GM23338 (cell line): ENCODE measurements at regions not wholly inside any gene's neighbourhood (a gene's known extent, or its start where the extent isn't known, plus 50 kb on each side); places are given as distances from the start of the nearest gene placed in this dataset.

Experiments used
- ATAC-seq: fragments of 200-7000 bp; cut with Tn5 transposase; 3 replicates; pipeline ENCODE4 v1.9.1; 2020
- DNase-seq: peaks from one replicate; pipeline ENCODE4 v3.0.0-alpha.2; 2015; ENCODE audit warnings: low spot score
- H2AFZ ChIP-seq: fragments of 200-600 bp; sonication (generic); 2 replicates; pipeline ENCODE4 v1.8.0; 2016; ENCODE audit warnings: antibody characterized with exemption, mild to moderate bottlenecking, moderate library complexity
- H3F3A ChIP-seq: fragments of 200-600 bp; sonication (generic); replicated peaks from 2 replicates; pipeline ENCODE4 v1.8.0; 2017; ENCODE audit warnings: antibody characterized with exemption, mixed run types, low read depth
- H3K27ac ChIP-seq: fragments of 200-600 bp; sonication (generic); 2 replicates; pipeline ENCODE4 v1.6.1; 2016; ENCODE audit warnings: low read depth
- H3K27me3 ChIP-seq: fragments of 200-600 bp; sonication (generic); 2 replicates; pipeline ENCODE4 v1.8.0; 2016; ENCODE audit warnings: mild to moderate bottlenecking, mixed run types, moderate library complexity; ENCODE audit not compliant: insufficient read depth
- H3K36me3 ChIP-seq: fragments of 200-600 bp; sonication (generic); 2 replicates; pipeline ENCODE4 v1.8.0; 2016; ENCODE audit warnings: mild to moderate bottlenecking; ENCODE audit not compliant: insufficient read depth
- H3K4me1 ChIP-seq: fragments of 200-600 bp; sonication (generic); 2 replicates; pipeline ENCODE4 v1.8.0; 2016; ENCODE audit warnings: mild to moderate bottlenecking, moderate library complexity; ENCODE audit not compliant: insufficient read depth
- H3K4me2 ChIP-seq: fragments of 200-600 bp; sonication (generic); 2 replicates; pipeline ENCODE4 v1.7.1; 2017; ENCODE audit warnings: mixed run types
- H3K4me3 ChIP-seq: fragments of 200-600 bp; sonication (generic); 2 replicates; pipeline ENCODE4 v1.6.1; 2016; ENCODE audit warnings: mixed run types
- H3K79me2 ChIP-seq: fragments of 200-600 bp; sonication (generic); replicated peaks from 2 replicates; pipeline ENCODE4 v1.8.0; 2017; ENCODE audit warnings: mild to moderate bottlenecking; ENCODE audit not compliant: insufficient read depth
- H3K9me2 ChIP-seq: fragments of 200-600 bp; sonication (generic); 2 replicates; pipeline ENCODE4 v1.8.0; 2017; ENCODE audit not compliant: insufficient read depth
- H4K20me1 ChIP-seq: fragments of 200-600 bp; sonication (generic); replicated peaks from 2 replicates; pipeline ENCODE4 v1.8.0; 2017; ENCODE audit warnings: mild to moderate bottlenecking; ENCODE audit not compliant: insufficient read depth
- H3K27ac Mint-ChIP-seq: 2 replicates; pipeline ENCODE4 v1.8.0; 2020; ENCODE audit warnings: inconsistent platforms, mild to moderate bottlenecking, moderate library complexity, mixed read lengths
- H3K27me3 Mint-ChIP-seq: 3 replicates; pipeline ENCODE4 v1.8.0; 2022; ENCODE audit warnings: low read depth, mild to moderate bottlenecking, moderate library complexity, mixed read lengths, inconsistent platforms; ENCODE audit not compliant: insufficient read depth, poor library complexity
- H3K36me3 Mint-ChIP-seq: 3 replicates; pipeline ENCODE4 v1.8.0; 2021; ENCODE audit warnings: low read depth, mild to moderate bottlenecking, inconsistent platforms, moderate library complexity, mixed read lengths
- H3K4me1 Mint-ChIP-seq: 3 replicates; pipeline ENCODE4 v1.8.0; 2020; ENCODE audit warnings: mild to moderate bottlenecking, inconsistent platforms, mixed read lengths
- H3K4me3 Mint-ChIP-seq: 3 replicates; pipeline ENCODE4 v1.8.0; 2021; ENCODE audit warnings: moderate library complexity, mild to moderate bottlenecking, inconsistent platforms, mixed read lengths
- H3K9me3 Mint-ChIP-seq: 3 replicates; pipeline ENCODE4 v1.8.0; 2020; ENCODE audit warnings: moderate library complexity, mild to moderate bottlenecking, inconsistent platforms, mixed read lengths
- CREB1 ChIP-seq: fragments of 250-450 bp; sonication (Bioruptor Pico); IDR thresholded peaks from 2 replicates; pipeline ENCODE4 v1.5.0; 2020; ENCODE audit warnings: low read depth, mild to moderate bottlenecking, moderate library complexity
- CTCF ChIP-seq, 2 experiments: fragments of 200-600 bp in 1 of 2; sonication (generic) in 1 of 2; conservative IDR thresholded peaks; 2 replicates each; pipeline versions ENCODE4 v1.5.1 to v1.6.1; 2016 to 2017; ENCODE audit warnings: antibody characterized with exemption in 2 of 2, low read depth in 2 of 2, mild to moderate bottlenecking in 2 of 2, moderate library complexity in 1 of 2
- ETS1 ChIP-seq: IDR thresholded peaks from 2 replicates; pipeline ENCODE4 v1.6.1; 2016; ENCODE audit warnings: antibody characterized with exemption
- EZH2 ChIP-seq: fragments of 200-600 bp; sonication (generic); IDR thresholded peaks from one replicate; pipeline ENCODE4 v1.8.0; 2017; ENCODE audit warnings: antibody characterized with exemption, mild to moderate bottlenecking, low read depth; ENCODE audit not compliant: unreplicated experiment
- EZH2phosphoT487 ChIP-seq: fragments of 200-600 bp; sonication (generic); IDR thresholded peaks from one replicate; pipeline ENCODE4 v1.8.1; 2018; ENCODE audit warnings: antibody characterized with exemption; ENCODE audit not compliant: unreplicated experiment
- JUNB ChIP-seq: IDR thresholded peaks from one replicate; pipeline ENCODE4 v1.6.1; 2016; ENCODE audit warnings: antibody characterized with exemption; ENCODE audit not compliant: unreplicated experiment
- NANOG ChIP-seq: IDR thresholded peaks from 2 replicates; pipeline ENCODE4 v1.6.1; 2016; ENCODE audit warnings: antibody characterized with exemption, borderline replicate concordance
- POLR2AphosphoS5 ChIP-seq: IDR thresholded peaks from 2 replicates; pipeline ENCODE4 v1.6.1; 2016; ENCODE audit warnings: antibody characterized with exemption, low read depth
- REST ChIP-seq: IDR thresholded peaks from one replicate; pipeline ENCODE4 v1.6.1; 2018; ENCODE audit warnings: antibody characterized with exemption; ENCODE audit not compliant: unreplicated experiment
- STAT1 ChIP-seq: IDR thresholded peaks from one replicate; pipeline ENCODE4 v1.6.1; 2016; ENCODE audit warnings: antibody characterized with exemption; ENCODE audit not compliant: unreplicated experiment
- ZNF114 ChIP-seq: fragments of 250-450 bp; sonication (Bioruptor Pico); IDR thresholded peaks from 2 replicates; pipeline ENCODE4 v1.5.0; 2020; ENCODE audit warnings: mild to moderate bottlenecking, moderate library complexity
- ZNF331 ChIP-seq: fragments of 250-450 bp; sonication (Bioruptor Pico); IDR thresholded peaks from 2 replicates; pipeline ENCODE4 v1.5.0; 2020; ENCODE audit warnings: low read depth, mild to moderate bottlenecking, moderate library complexity
- ZNF462 ChIP-seq: fragments of 250-450 bp; sonication (Bioruptor Pico); IDR thresholded peaks from 2 replicates; pipeline ENCODE4 v1.5.0; 2020; ENCODE audit warnings: mild to moderate bottlenecking, moderate library complexity

GRCh38 chr6:85245004-85245403 lies 204.9 kb upstream of the NT5E start:
- Histone ChIP-seq H3K36me3 (no peaks in the 10 kb centered on the region), H3K27me3 (no peaks in the 10 kb centered on the region), H3K4me1 (no peaks in the 10 kb centered on the region), H3K9me2 (no peaks in the 10 kb centered on the region), H3K4me2 (no peak overlapping the region), H2AFZ (no peak overlapping the region), H4K20me1 (no peaks in the 10 kb centered on the region), H3K27ac (no peak overlapping the region), H3K4me3 (no peak overlapping the region), H3K79me2 (no peaks in the 10 kb centered on the region), H3F3A (no peaks in the 10 kb centered on the region)
- Mint-ChIP-seq H3K27me3 (no peaks in the 10 kb centered on the region), H3K4me3 (no peak overlapping the region), H3K27ac (no peak overlapping the region), H3K9me3 (no peaks in the 10 kb centered on the region), H3K36me3 (no peaks in the 10 kb centered on the region), H3K4me1 (no peaks in the 10 kb centered on the region)
- ATAC-seq (no peak), DNase-seq (no peak)
- no peak for TF ChIP-seq NANOG
- TF ChIP-seq REST = no peak
- no peak for TF ChIP-seq JUNB
- TF ChIP-seq STAT1 = no peak
- TF ChIP-seq ETS1 = no peak
- TF ChIP-seq CREB1 (CRISPR knock-in tag) = no peak
- TF ChIP-seq EZH2phosphoT487 = no peak
- TF ChIP-seq POLR2AphosphoS5 = no peak
- TF ChIP-seq ZNF331 = no peak
- TF ChIP-seq ZNF462 (CRISPR knock-in tag) = no peak
- no peak for TF ChIP-seq EZH2
- no peak for TF ChIP-seq CTCF (conservative IDR thresholded peaks at IDR 0.05; ENCODE audit: low read depth in 2 of 2)
- TF ChIP-seq ZNF114 (CRISPR knock-in tag) = no peak
